ENCODE measurements at regions not wholly inside any gene's neighbourhood (a gene's known extent, or its start where the extent isn't known, plus 50 kb on each side); places are given as distances from the start of the nearest gene placed in this dataset.

DNA sequence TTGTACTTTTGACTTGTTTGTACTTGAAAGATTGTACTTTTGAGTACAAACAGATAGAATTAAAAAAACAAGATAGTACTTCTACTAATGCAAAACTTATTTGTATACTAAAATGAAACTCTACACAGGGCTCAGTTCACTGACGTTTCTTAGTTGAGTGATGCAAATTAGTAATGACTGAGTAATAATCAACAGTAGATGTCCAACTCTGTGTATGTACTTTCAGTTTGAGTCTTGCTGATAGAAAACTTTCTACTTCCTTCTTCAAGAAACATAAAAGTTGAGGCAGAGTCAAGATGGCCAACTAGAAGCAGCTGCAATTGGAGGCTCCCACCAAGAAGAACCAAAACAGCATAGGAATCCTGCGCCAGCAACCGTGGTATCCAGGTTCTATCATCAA, 585.0 kb downstream of the NR4A2 start:
- H3K9me3 ChIP-seq (replicated peaks), result no peaks in the 10 kb centered on the region
- no peaks in the 10 kb centered on the region for H3K27me3 ChIP-seq (ENCODE audit: low read depth)
- H3K4me3 ChIP-seq, result no peak overlapping the region
- intact Hi-C loops (cut with micrococcal nuclease), result no loop called here
- no peaks in the 10 kb centered on the region for H3K36me3 ChIP-seq
- H3K27ac ChIP-seq (replicated peaks), result no peak overlapping the region
- TF ChIP-seq, protein P1, sequence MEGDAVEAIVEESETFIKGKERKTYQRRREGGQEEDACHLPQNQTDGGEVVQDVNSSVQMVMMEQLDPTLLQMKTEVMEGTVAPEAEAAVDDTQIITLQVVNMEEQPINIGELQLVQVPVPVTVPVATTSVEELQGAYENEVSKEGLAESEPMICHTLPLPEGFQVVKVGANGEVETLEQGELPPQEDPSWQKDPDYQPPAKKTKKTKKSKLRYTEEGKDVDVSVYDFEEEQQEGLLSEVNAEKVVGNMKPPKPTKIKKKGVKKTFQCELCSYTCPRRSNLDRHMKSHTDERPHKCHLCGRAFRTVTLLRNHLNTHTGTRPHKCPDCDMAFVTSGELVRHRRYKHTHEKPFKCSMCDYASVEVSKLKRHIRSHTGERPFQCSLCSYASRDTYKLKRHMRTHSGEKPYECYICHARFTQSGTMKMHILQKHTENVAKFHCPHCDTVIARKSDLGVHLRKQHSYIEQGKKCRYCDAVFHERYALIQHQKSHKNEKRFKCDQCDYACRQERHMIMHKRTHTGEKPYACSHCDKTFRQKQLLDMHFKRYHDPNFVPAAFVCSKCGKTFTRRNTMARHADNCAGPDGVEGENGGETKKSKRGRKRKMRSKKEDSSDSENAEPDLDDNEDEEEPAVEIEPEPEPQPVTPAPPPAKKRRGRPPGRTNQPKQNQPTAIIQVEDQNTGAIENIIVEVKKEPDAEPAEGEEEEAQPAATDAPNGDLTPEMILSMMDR (IDR thresholded peaks at IDR 0.05; ENCODE audit: borderline replicate concordance), result no peak
- H3K4me1 ChIP-seq, result no peaks in the 10 kb centered on the region
- no peak for DNase-seq

DNA sequence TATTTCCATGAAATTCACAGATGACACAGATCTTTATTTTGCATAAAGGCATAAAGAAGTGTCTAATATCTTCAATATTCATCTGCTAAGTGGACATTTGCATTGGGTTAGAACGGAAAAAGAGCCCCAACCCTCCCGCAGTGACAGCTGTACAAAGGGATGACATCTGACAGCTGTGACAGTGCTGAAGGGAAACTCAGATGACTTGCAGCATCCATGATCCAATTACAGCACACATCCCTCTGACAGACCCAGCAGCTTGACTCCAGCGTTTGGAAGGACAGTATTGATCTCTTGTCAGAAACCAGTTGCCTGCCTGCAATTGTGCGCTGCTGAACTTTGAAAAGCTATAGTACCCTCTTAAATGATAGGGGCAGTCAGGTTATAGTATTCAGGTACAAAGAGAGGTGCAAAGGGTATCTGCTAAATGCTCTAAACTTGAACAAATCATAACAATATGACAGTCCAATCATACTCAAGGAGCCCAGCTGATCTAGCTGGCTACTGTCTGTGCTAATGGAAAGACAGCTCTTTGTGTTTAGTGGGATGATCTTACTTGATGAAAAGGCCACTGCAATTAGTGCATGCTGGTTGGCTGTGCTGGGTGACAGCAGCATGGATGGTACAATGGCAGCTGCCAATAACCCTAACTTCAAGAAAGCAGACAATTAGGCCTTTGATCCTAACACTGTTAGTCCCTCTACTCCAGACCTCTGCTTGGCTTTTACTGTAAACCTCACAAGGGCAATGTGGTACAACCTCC, 599.2 kb downstream of the NR4A2 start:
- DNase-seq, result no peak
- Histone ChIP-seq H3K4me3 (no peak overlapping the region), H3K9me3 (replicated peaks) (no peaks in the 10 kb centered on the region), H3K36me3 (no peaks in the 10 kb centered on the region), H3K27ac (replicated peaks) (no peak overlapping the region), H3K27me3 (ENCODE audit: low read depth) (no peaks in the 10 kb centered on the region), H3K4me1 (no peaks in the 10 kb centered on the region)
- TF ChIP-seq, protein P1 (IDR thresholded peaks at IDR 0.05; ENCODE audit: borderline replicate concordance), result no peak
- intact Hi-C loops (cut with micrococcal nuclease), result no loop called here

DNA sequence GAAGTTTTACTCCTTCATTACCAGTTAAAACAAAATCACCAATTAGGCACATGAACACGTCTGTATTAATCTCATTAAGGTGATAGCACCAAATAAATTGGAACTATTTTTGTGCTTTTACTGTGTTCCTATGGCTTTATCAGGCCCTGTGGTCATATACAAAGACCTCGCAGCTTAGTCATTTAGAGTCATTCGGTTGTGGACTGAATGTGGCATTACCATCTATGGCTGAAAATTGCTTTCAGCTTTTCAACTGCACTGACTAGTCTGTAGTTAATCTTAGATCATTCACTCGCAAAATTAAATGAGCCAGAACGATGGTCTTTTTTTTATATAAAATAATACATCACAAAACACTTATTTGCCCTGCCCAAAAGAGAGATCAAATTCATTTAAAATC, 601.7 kb downstream of the NR4A2 start:
- no peak overlapping the region for H3K4me3 ChIP-seq
- intact Hi-C loops (cut with micrococcal nuclease), result no loop called here
- H3K27me3 ChIP-seq (ENCODE audit: low read depth), result peaks cover 8% of the 10 kb centered on the region
- H3K27ac ChIP-seq (replicated peaks), result no peak overlapping the region
- no peaks in the 10 kb centered on the region for H3K4me1 ChIP-seq
- H3K36me3 ChIP-seq, result no peaks in the 10 kb centered on the region
- TF ChIP-seq, protein P1 (IDR thresholded peaks at IDR 0.05; ENCODE audit: borderline replicate concordance), result no peak
- DNase-seq, result no peak
- H3K9me3 ChIP-seq (replicated peaks), result no peaks in the 10 kb centered on the region

DNA sequence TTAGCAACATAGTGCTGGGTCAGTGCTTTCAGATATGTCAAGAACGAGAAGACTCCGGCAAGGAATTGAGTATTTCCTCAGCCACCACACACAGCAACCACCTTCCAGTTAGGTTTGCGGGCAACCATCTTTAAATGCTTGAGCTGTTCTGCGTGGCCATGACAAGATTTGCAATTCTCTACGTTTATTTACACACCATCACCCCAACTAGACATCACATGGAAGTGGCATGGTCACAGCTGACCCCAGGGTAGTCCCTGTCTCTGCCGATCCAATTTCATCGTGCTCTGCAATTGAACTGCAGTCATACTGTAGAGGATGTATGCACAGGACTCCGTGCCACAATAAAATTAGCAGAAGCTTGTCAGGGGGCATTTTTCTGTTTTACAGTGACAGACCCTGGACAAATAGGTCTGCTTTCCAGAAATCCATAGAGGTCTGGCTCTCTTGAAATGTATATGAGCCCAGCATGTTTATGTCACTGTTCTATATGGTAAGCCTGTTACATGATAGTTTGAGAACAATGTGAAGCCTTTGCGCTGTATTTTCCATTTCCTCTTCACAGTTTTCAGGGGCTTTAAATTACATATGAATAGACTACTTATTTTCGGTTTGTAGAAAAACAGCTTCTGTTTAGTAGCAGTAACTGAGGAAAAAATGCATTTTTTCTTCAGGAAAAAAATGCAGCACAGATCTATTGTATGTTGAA, 605.2 kb downstream of the NR4A2 start:
- H3K36me3 ChIP-seq, result no peaks in the 10 kb centered on the region
- H3K27ac ChIP-seq (replicated peaks), result no peak overlapping the region
- H3K27me3 ChIP-seq (ENCODE audit: low read depth), result peaks cover 8% of the 10 kb centered on the region
- intact Hi-C loops (cut with micrococcal nuclease), result no loop called here
- H3K4me3 ChIP-seq, result no peak overlapping the region
- DNase-seq, result no peak
- no peaks in the 10 kb centered on the region for H3K4me1 ChIP-seq
- TF ChIP-seq, protein P1 (IDR thresholded peaks at IDR 0.05; ENCODE audit: borderline replicate concordance), result no peak
- no peaks in the 10 kb centered on the region for H3K9me3 ChIP-seq (replicated peaks)

DNA sequence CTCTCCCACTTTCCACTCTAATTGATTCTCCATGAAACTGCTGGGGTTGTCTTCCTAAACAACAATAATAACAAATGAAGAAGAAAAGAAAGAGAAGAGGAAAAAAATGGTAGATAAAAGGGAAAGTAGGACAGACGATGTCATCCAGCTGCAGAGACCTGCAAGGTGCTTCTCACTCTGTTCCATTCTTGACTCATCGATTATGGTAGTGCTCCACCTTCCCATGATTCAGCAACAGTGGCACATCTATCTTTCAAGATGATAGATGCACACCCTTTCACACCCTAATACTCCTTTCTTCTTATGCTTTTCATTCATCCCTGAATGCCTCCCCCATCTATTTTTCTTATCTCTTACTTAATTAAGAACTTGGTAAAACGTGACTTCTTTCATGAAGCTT, 610.2 kb downstream of the NR4A2 start:
- Histone ChIP-seq H3K9me3 (replicated peaks) (no peaks in the 10 kb centered on the region), H3K27me3 (ENCODE audit: low read depth) (peaks cover 4% of the 10 kb centered on the region), H3K27ac (replicated peaks) (no peak overlapping the region), H3K4me1 (no peaks in the 10 kb centered on the region), H3K36me3 (no peaks in the 10 kb centered on the region), H3K4me3 (no peak overlapping the region)
- no peak for DNase-seq
- TF ChIP-seq, protein P1 (IDR thresholded peaks at IDR 0.05; ENCODE audit: borderline replicate concordance), result no peak
- intact Hi-C loops (cut with micrococcal nuclease), result no loop called here

All from left ventricle myocardium inferior (tissue), 1 donor.